Panc1 (cell line): ENCODE measurements at regions not wholly inside any gene's neighbourhood (a gene's known extent, or its start where the extent isn't known, plus 50 kb on each side); places are given as distances from the start of the nearest gene placed in this dataset.

ENCODE experiments used
- ATAC-seq: fragments of 200-7000 bp; cut with Tn5 transposase; 2 replicates; pipeline ENCODE4 v1.9.1; 2020; ENCODE audit warnings: mild to moderate bottlenecking, moderate library complexity
- BruUV-seq: library from RNA; stranded (reverse); fragments of 400-500 nt; replicated peaks from 2 replicates; lab custom pipeline; 2021; lab: Mats Ljungman, UMichigan
- CTCF ChIA-PET: fragments of 300-600 bp; sonication (Branson Sonifier 250); formaldehyde crosslinking; loops from one replicate; lab custom pipeline; 2022; ENCODE audit warnings: antibody characterized with exemption; lab: Charles Lee
- POLR2A ChIA-PET: fragments of 300-600 bp; sonication (Branson Sonifier 250); formaldehyde crosslinking; loops from one replicate; lab custom pipeline; 2022; ENCODE audit warnings: antibody characterized with exemption; lab: Charles Lee
- DNase-seq: peaks from one replicate; pipeline ENCODE4 v3.0.0-alpha.2; 2010; ENCODE audit warnings: low read depth, low spot score
- H3K27ac ChIP-seq: 2 replicates; pipeline ENCODE4 v1.5.1; 2011; ENCODE audit warnings: mild to moderate bottlenecking, low read length, inconsistent platforms
- H3K27me3 ChIP-seq: fragments of 200-500 bp; sonication (Bioruptor generic); 2 replicates; pipeline ENCODE4 v1.6.0; 2014; ENCODE audit warnings: low read length, inconsistent platforms; ENCODE audit not compliant: control insufficient read depth, insufficient read depth
- H3K36me3 ChIP-seq: fragments of 200-500 bp; sonication (Bioruptor generic); 2 replicates; pipeline ENCODE4 v1.5.1; 2014; ENCODE audit warnings: inconsistent platforms, mild to moderate bottlenecking, low read length, moderate library complexity; ENCODE audit not compliant: control insufficient read depth, insufficient read depth
- H3K4me1 ChIP-seq: 2 replicates; pipeline ENCODE4 v1.5.1; 2011; ENCODE audit warnings: inconsistent platforms, mild to moderate bottlenecking, low read length, moderate library complexity; ENCODE audit not compliant: control insufficient read depth, insufficient read depth
- H3K4me3 ChIP-seq, 2 experiments: 2 replicates each; pipeline ENCODE4 v1.5.1; 2011 to 2012; ENCODE audit warnings: low read depth in 2 of 2, low read length in 2 of 2, mild to moderate bottlenecking in 2 of 2, inconsistent platforms in 1 of 2, moderate library complexity in 1 of 2
- H3K9me3 ChIP-seq: fragments of 200-500 bp; sonication (Bioruptor generic); 2 replicates; pipeline ENCODE4 v1.5.1; 2014; ENCODE audit warnings: low read depth, mild to moderate bottlenecking, inconsistent platforms, low read length, moderate library complexity; ENCODE audit not compliant: control insufficient read depth, insufficient read depth
- CTCF ChIP-seq: fragments of 450-650 bp; IDR thresholded peaks from 2 replicates; pipeline ENCODE4 v1.5.1; 2017; ENCODE audit warnings: mild to moderate bottlenecking
- REST ChIP-seq, 2 experiments: IDR thresholded peaks; 2 replicates each; pipeline ENCODE4 v1.6.1; 2011 to 2012; ENCODE audit warnings: low read depth in 2 of 2, control low read depth in 1 of 2, low read length in 1 of 2, mild to moderate bottlenecking in 1 of 2, moderate library complexity in 1 of 2; ENCODE audit not compliant: insufficient read depth in 1 of 2
- SIN3A ChIP-seq: IDR thresholded peaks from 2 replicates; pipeline ENCODE4 v1.6.1; 2012; ENCODE audit warnings: low read depth, mild to moderate bottlenecking, low read length, moderate library complexity, borderline replicate concordance; ENCODE audit not compliant: insufficient read depth
- TCF7L2 ChIP-seq: IDR thresholded peaks from 2 replicates; pipeline ENCODE4 v1.6.1; 2011; ENCODE audit warnings: mild to moderate bottlenecking, low read depth, low read length, inconsistent platforms
- in situ Hi-C: cut with HindIII; loops from 2 replicates; pipeline ENCODE4 v1.10.0; 2016; ENCODE audit warnings: low sequenced_read_pairs, low pct_unique_long_range_greater_than_20kb
- intact Hi-C: fragments of 100-400 bp; cut with micrococcal nuclease; formaldehyde crosslinking; loops from one replicate; pipeline ENCODE4 v1.10.0; 2022; ENCODE audit not compliant: unreplicated experiment

GRCh38 chr16:65781363-65781762 lies 585.1 kb upstream of the CDH5 start:
- Histone ChIP-seq H3K27me3 (no peaks in the 10 kb centered on the region), H3K9me3 (no peaks in the 10 kb centered on the region), H3K36me3 (no peaks in the 10 kb centered on the region), H3K4me1 (no peaks in the 10 kb centered on the region), H3K27ac (no peak overlapping the region), H3K4me3 (no peak overlapping the region)
- ATAC-seq (no peak), DNase-seq (no peak)
- POLR2A ChIA-PET, result no interaction called here
- no TSS peak for BruUV-seq
- intact Hi-C loops, result loop anchor here (2.0 kb wide), 1 partner anchor 37 kb away; no protein-coding TSS in a partner anchor
- CTCF ChIA-PET, result no interaction called here
- in situ Hi-C loops, result no loop called here
- no peak for TF ChIP-seq REST (IDR thresholded peaks at IDR 0.05; ENCODE audit: insufficient read depth in 1 of 2, low read depth in 2 of 2, low read length in 1 of 2)

- ChIA-PET CTCF (no interaction called here), POLR2A (no interaction called here)
- in situ Hi-C loops (no loop called here), intact Hi-C loops (no loop called here)
- TF ChIP-seq SIN3A, result no peak
- TF ChIP-seq CTCF, result no peak
- TF ChIP-seq TCF7L2, result no peak
- TF ChIP-seq REST (IDR thresholded peaks at IDR 0.05; ENCODE audit: insufficient read depth in 1 of 2, low read depth in 2 of 2, low read length in 1 of 2), result no peak
- DNase-seq (no peak), ATAC-seq (no peak)
- no peak overlapping the region for H3K27ac ChIP-seq
- H3K4me3 ChIP-seq, result no peak overlapping the region
- H3K4me1 ChIP-seq, result no peaks in the 10 kb centered on the region
- H3K9me3 ChIP-seq, result no peaks in the 10 kb centered on the region
- H3K27me3 ChIP-seq, result no peaks in the 10 kb centered on the region
- BruUV-seq, result no TSS peak
- no peaks in the 10 kb centered on the region for H3K36me3 ChIP-seq
These were observed 587.3 kb upstream of the CDH5 start for GRCh38 chr16:65779201-65779600.
